CD14-positive monocyte (primary cell): ENCODE measurements at regions not wholly inside any gene's neighbourhood (a gene's known extent, or its start where the extent isn't known, plus 50 kb on each side); places are given as distances from the start of the nearest gene placed in this dataset.

Experiments
- DNase-seq, 3 donors: peaks; one replicate each; pipeline ENCODE4 v3.0.0-alpha.2; 2011 to 2022
- H2AFZ ChIP-seq: 2 replicates; pipeline ENCODE4 v1.6.0; 2012; ENCODE audit warnings: mild to moderate bottlenecking, low read depth, low read length, inconsistent platforms; ENCODE audit not compliant: insufficient read depth, poor library complexity, severe bottlenecking
- H3K27ac ChIP-seq, 2 donors: 1 replicate in 1 of 2; 2 replicates in 1 of 2; pipeline ENCODE4 v1.5.1; 2012 to 2013; ENCODE audit warnings: low read length in 2 of 2, control low read depth in 1 of 2, inconsistent platforms in 1 of 2, low read depth in 1 of 2, mild to moderate bottlenecking in 1 of 2
- H3K27me3 ChIP-seq, 2 donors: one replicate each; pipeline versions ENCODE4 v1.6.0 to v1.6.1; 2011 to 2013; ENCODE audit warnings: low read length in 2 of 2; ENCODE audit not compliant: control insufficient read depth in 2 of 2, insufficient read depth in 2 of 2
- H3K36me3 ChIP-seq, 2 donors: replicated peaks in 1 of 2; 1 replicate in 1 of 2; 2 replicates in 1 of 2; pipeline versions ENCODE4 v1.5.1 to v1.6.1; 2012 to 2013; ENCODE audit warnings: low read length in 2 of 2, control low read depth in 1 of 2, inconsistent platforms in 1 of 2, mild to moderate bottlenecking in 1 of 2; ENCODE audit not compliant: insufficient read depth in 2 of 2, control insufficient read depth in 1 of 2
- H3K4me1 ChIP-seq, 2 donors: 1 replicate in 1 of 2; 2 replicates in 1 of 2; pipeline versions ENCODE4 v1.5.1 to v1.6.1; 2012 to 2013; ENCODE audit warnings: low read length in 2 of 2, control low read depth in 1 of 2, inconsistent platforms in 1 of 2, mild to moderate bottlenecking in 1 of 2, moderate library complexity in 1 of 2; ENCODE audit not compliant: insufficient read depth in 2 of 2, control insufficient read depth in 1 of 2
- H3K4me2 ChIP-seq: replicated peaks from 2 replicates; pipeline ENCODE3; 2012; ENCODE audit warnings: low read length, moderate library complexity, mild to moderate bottlenecking; ENCODE audit not compliant: poor library complexity, severe bottlenecking; ENCODE audit errors: extremely low read depth
- H3K4me3 ChIP-seq, 3 experiments: fragments of 200-600 bp in 1 of 3; sonication (generic) in 1 of 3; replicated peaks in 1 of 3; 1 replicate in 2 of 3; 2 replicates in 1 of 3; pipeline ENCODE4 v1.5.1; 2011 to 2013; ENCODE audit warnings: low read length in 3 of 3, mild to moderate bottlenecking in 3 of 3, control low read depth in 2 of 3, low read depth in 2 of 3, inconsistent platforms in 1 of 3, moderate library complexity in 1 of 3
- H3K79me2 ChIP-seq: 2 replicates; pipeline ENCODE4 v1.6.0; 2012; ENCODE audit warnings: mild to moderate bottlenecking, control low read depth, inconsistent platforms, low read length, moderate library complexity; ENCODE audit not compliant: insufficient read depth
- H3K9ac ChIP-seq: 2 replicates; pipeline ENCODE4 v1.6.0; 2017; ENCODE audit warnings: low read length, mild to moderate bottlenecking; ENCODE audit not compliant: insufficient read depth, poor library complexity, severe bottlenecking
- H3K9me3 ChIP-seq, 2 donors: replicated peaks in 1 of 2; 1 replicate in 1 of 2; 2 replicates in 1 of 2; pipeline versions ENCODE4 v1.5.1 to v1.6.1; 2012 to 2013; ENCODE audit warnings: low read length in 2 of 2, control low read depth in 1 of 2; ENCODE audit not compliant: control insufficient read depth in 1 of 2, insufficient read depth in 1 of 2
- H4K20me1 ChIP-seq: 2 replicates; pipeline ENCODE4 v1.6.0; 2012; ENCODE audit warnings: mild to moderate bottlenecking, low read length, control low read depth, moderate library complexity; ENCODE audit not compliant: insufficient read depth
- H3K27ac Mint-ChIP-seq, 7 donors: one replicate each; pipeline ENCODE4 v1.8.0; 2020; ENCODE audit warnings: mild to moderate bottlenecking in 7 of 7, mixed read lengths in 7 of 7, moderate library complexity in 6 of 7, inconsistent platforms in 2 of 7
- H3K27me3 Mint-ChIP-seq, 3 donors: one replicate each; pipeline ENCODE4 v1.8.0; 2021 to 2022; ENCODE audit warnings: low read depth in 3 of 3, mild to moderate bottlenecking in 3 of 3, mixed read lengths in 3 of 3, moderate library complexity in 3 of 3, inconsistent platforms in 1 of 3
- H3K36me3 Mint-ChIP-seq, 2 donors: one replicate each; pipeline ENCODE4 v1.8.0; 2020; ENCODE audit warnings: mixed read lengths in 2 of 2, inconsistent platforms in 1 of 2, mild to moderate bottlenecking in 1 of 2
- H3K4me1 Mint-ChIP-seq: one replicate; pipeline ENCODE4 v1.8.0; 2020; ENCODE audit warnings: mild to moderate bottlenecking, mixed read lengths
- H3K4me3 Mint-ChIP-seq, 2 donors: one replicate each; pipeline ENCODE4 v1.8.0; 2020; ENCODE audit warnings: mild to moderate bottlenecking in 2 of 2, mixed read lengths in 2 of 2, moderate library complexity in 1 of 2
- H3K9me3 Mint-ChIP-seq, 7 donors: one replicate each; pipeline ENCODE4 v1.8.0; 2020 to 2022; ENCODE audit warnings: mixed read lengths in 7 of 7, mild to moderate bottlenecking in 6 of 7, moderate library complexity in 6 of 7, inconsistent platforms in 2 of 7
- WGBS: methylation state at CpG from one replicate; pipeline ENCODE4 v1.1.5; 2013; ENCODE audit warnings: missing lambda C conversion rate; ENCODE audit not compliant: insufficient coverage; 5-methylcytosine and 5-hydroxymethylcytosine counted together
- intact Hi-C, 2 donors: fragments of 100-400 bp; cut with micrococcal nuclease; formaldehyde crosslinking; loops; one replicate each; pipeline versions ENCODE4 v1.15.0 to v1.15.1; 2023
- TF ChIP-seq, protein P1 (sequence below): fragments of 200-600 bp; IDR thresholded peaks from one replicate; pipeline ENCODE4 v1.8.0; 2022; ENCODE audit warnings: antibody characterized with exemption, mild to moderate bottlenecking

- Histone ChIP-seq H4K20me1 (no peaks in the 10 kb centered on the region), H3K4me3 (no peak overlapping the region), H3K79me2 (no peaks in the 10 kb centered on the region), H3K36me3 (no peaks in the 10 kb centered on the region), H3K4me1 (no peaks in the 10 kb centered on the region), H3K9ac (no peak overlapping the region), H2AFZ (no peak overlapping the region), H3K4me2 (no peak overlapping the region), H3K9me3 (no peaks in the 10 kb centered on the region), H3K27me3 (peaks cover 2 to 5% of the 10 kb centered on the region in 2 donors), H3K27ac (no peak overlapping the region)
- H3K4me3 Mint-ChIP-seq: no peak overlapping the region
- no peak for DNase-seq
- H3K27me3 Mint-ChIP-seq: peaks cover 2 to 15% (median 4%) of the 10 kb centered on the region in 3 donors
- intact Hi-C loops: no loop called here
- no peak overlapping the region for H3K27ac Mint-ChIP-seq
- TF ChIP-seq, protein P1, sequence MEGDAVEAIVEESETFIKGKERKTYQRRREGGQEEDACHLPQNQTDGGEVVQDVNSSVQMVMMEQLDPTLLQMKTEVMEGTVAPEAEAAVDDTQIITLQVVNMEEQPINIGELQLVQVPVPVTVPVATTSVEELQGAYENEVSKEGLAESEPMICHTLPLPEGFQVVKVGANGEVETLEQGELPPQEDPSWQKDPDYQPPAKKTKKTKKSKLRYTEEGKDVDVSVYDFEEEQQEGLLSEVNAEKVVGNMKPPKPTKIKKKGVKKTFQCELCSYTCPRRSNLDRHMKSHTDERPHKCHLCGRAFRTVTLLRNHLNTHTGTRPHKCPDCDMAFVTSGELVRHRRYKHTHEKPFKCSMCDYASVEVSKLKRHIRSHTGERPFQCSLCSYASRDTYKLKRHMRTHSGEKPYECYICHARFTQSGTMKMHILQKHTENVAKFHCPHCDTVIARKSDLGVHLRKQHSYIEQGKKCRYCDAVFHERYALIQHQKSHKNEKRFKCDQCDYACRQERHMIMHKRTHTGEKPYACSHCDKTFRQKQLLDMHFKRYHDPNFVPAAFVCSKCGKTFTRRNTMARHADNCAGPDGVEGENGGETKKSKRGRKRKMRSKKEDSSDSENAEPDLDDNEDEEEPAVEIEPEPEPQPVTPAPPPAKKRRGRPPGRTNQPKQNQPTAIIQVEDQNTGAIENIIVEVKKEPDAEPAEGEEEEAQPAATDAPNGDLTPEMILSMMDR: no peak
- H3K36me3 Mint-ChIP-seq: no peaks in the 10 kb centered on the region
- H3K9me3 Mint-ChIP-seq: peaks cover 0 to 2% (median 0%) of the 10 kb centered on the region in 7 donors
- 85% methylated on average over 8 of the region's 9 CpGs for WGBS
- H3K4me1 Mint-ChIP-seq: no peaks in the 10 kb centered on the region
These were observed 1035.1 kb upstream of the NR2F2 start for GRCh38 chr15:95295363-95295762.

DNA sequence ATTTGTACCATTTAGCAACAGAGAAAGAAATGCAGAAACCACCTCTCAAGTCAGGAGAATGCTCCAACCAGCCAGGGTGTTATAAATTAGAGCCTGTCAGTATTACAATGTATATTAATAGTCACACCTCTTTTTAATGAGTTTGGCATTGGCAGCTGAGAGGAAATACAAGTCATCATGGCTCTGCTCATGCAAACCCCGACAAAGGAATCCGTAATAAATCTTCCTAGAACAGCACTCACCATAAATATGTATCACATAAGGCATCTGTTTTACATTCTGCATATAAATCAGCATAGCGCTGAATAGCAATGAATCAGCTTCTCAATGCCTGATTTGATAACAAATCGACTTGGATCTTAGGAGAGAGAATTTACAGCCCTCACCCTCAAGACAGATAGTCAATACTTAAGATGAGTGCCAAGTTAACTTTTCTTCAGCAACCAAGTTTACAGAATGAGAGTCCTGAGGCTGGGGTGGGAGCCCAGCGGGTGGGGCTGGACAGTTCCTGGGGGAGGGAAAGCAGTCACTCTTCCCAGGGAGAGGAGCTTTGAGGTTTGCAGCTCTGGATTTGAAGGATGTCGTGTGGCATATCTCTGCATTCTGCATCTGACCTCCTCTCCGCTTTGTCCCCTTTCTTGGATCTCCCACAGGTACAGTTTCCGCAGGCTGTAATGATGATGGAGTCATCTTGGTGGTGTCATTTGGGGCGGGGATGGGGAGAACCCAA is 1034.4 kb upstream of the NR2F2 start:
- Histone ChIP-seq H3K79me2 (no peaks in the 10 kb centered on the region), H3K4me3 (no peak overlapping the region), H3K9ac (no peak overlapping the region), H3K4me2 (no peak overlapping the region), H3K36me3 (no peaks in the 10 kb centered on the region), H4K20me1 (no peaks in the 10 kb centered on the region), H3K27me3 (peaks cover 0 to 3% of the 10 kb centered on the region in 2 donors), H3K27ac (no peak overlapping the region), H2AFZ (no peak overlapping the region), H3K9me3 (no peaks in the 10 kb centered on the region), H3K4me1 (no peaks in the 10 kb centered on the region)
- DNase-seq: no peak
- no peaks in the 10 kb centered on the region for H3K36me3 Mint-ChIP-seq
- H3K9me3 Mint-ChIP-seq: peaks cover 0 to 4% (median 0%) of the 10 kb centered on the region in 7 donors
- H3K4me1 Mint-ChIP-seq: no peaks in the 10 kb centered on the region
- no peak overlapping the region for H3K27ac Mint-ChIP-seq
- H3K27me3 Mint-ChIP-seq: peaks cover 2 to 15% (median 4%) of the 10 kb centered on the region in 3 donors
- H3K4me3 Mint-ChIP-seq: no peak overlapping the region
- intact Hi-C loops: no loop called here
- 42% methylated on average over 3 of the region's 9 CpGs for WGBS
- TF ChIP-seq, protein P1: no peak
